Hematopoietic multipotent progenitor cell treated with erythropoietin and hydrocortisone succinate and interleukin-3 and kit ligand, for 4 days (in vitro differentiated cells): ENCODE measurements at regions not wholly inside any gene's neighbourhood (a gene's known extent, or its start where the extent isn't known, plus 50 kb on each side); places are given as distances from the start of the nearest gene placed in this dataset.

Experiments
- DNase-seq: peaks from one replicate; pipeline ENCODE4 v3.0.0-alpha.2; 2015

GRCh38 chr15:77702211-77702957 is 69.7 kb upstream of the LINGO1 start:
- peak; percentile 45 for DNase-seq

- DNase-seq = no peak
These were observed 65.8 kb upstream of the LINGO1 start for GRCh38 chr15:77698481-77698880.

- no peak for DNase-seq
These were observed 65.2 kb upstream of the LINGO1 start for GRCh38 chr15:77697893-77698292.

GRCh38 chr15:77696871-77697270 is 64.2 kb upstream of the LINGO1 start:
- DNase-seq = no peak

GRCh38 chr15:77695961-77696582 is 63.4 kb upstream of the LINGO1 start:
- DNase-seq = no peak

- DNase-seq = no peak
These were observed 62.8 kb upstream of the LINGO1 start for GRCh38 chr15:77695548-77695947.

GRCh38 chr15:77693576-77693975 is 60.9 kb upstream of the LINGO1 start:
- DNase-seq = no peak

- no peak for DNase-seq
These were observed 59.9 kb upstream of the LINGO1 start for GRCh38 chr15:77692614-77693013.

- no peak for DNase-seq
These were observed 58.9 kb upstream of the LINGO1 start for GRCh38 chr15:77691607-77692006.

- DNase-seq = no peak
These were observed 57.1 kb upstream of the LINGO1 start for GRCh38 chr15:77689821-77690220.

GRCh38 chr15:77688693-77689092 is 56.0 kb upstream of the LINGO1 start:
- DNase-seq = peak; percentile 50

GRCh38 chr15:77688266-77688665 is 55.6 kb upstream of the LINGO1 start:
- DNase-seq = no peak

GRCh38 chr15:77685082-77685815 is 52.5 kb upstream of the LINGO1 start:
- DNase-seq = no peak

- DNase-seq = no peak
These were observed 51.8 kb upstream of the LINGO1 start for GRCh38 chr15:77684341-77685081.

GRCh38 chr15:77682564-77682963 is 49.9 kb upstream of the LINGO1 start:
- no peak for DNase-seq
